SK-N-MC (cell line): ENCODE measurements at regions not wholly inside any gene's neighbourhood (a gene's known extent, or its start where the extent isn't known, plus 50 kb on each side); places are given as distances from the start of the nearest gene placed in this dataset.

Source experiments
- DNase-seq: peaks from one replicate; pipeline ENCODE4 v3.0.0-alpha.2; 2011; ENCODE audit warnings: low read depth, low spot score
- H3K27ac ChIP-seq: fragments of 200-600 bp; sonication (generic); 2 replicates; pipeline ENCODE4 v1.5.1; 2016; ENCODE audit warnings: mixed run types
- H3K36me3 ChIP-seq: fragments of 200-600 bp; sonication (generic); 2 replicates; pipeline ENCODE4 v1.6.1; 2017; ENCODE audit warnings: antibody characterized with exemption, low read length, mixed read lengths; ENCODE audit not compliant: insufficient read depth
- H3K4me3 ChIP-seq: fragments of 200-600 bp; sonication (generic); 2 replicates; pipeline ENCODE4 v1.5.1; 2016
- H3K9ac ChIP-seq: fragments of 200-600 bp; sonication (generic); 2 replicates; pipeline ENCODE4 v1.8.0; 2017; ENCODE audit warnings: mixed run types, mixed read lengths; ENCODE audit not compliant: insufficient read length
- H3K9me3 ChIP-seq: fragments of 200-600 bp; sonication (generic); 2 replicates; pipeline ENCODE4 v1.6.1; 2017; ENCODE audit warnings: low read depth, mild to moderate bottlenecking, antibody characterized with exemption, low read length, moderate library complexity, mixed read lengths
- EZH2 ChIP-seq: fragments of 200-600 bp; sonication (generic); IDR thresholded peaks from one replicate; pipeline ENCODE4 v1.6.1; 2017; ENCODE audit warnings: antibody characterized with exemption
- FOXP2 ChIP-seq: optimal IDR thresholded peaks from 2 replicates; pipeline ENCODE3; 2011; ENCODE audit warnings: mild to moderate bottlenecking, moderate library complexity; ENCODE audit not compliant: insufficient read depth; ENCODE audit errors: extremely low read length, control extremely low read depth
- POLR2AphosphoS5 ChIP-seq: IDR thresholded peaks from 2 replicates; pipeline ENCODE4 v1.6.1; 2012; ENCODE audit warnings: mild to moderate bottlenecking, low read depth, low read length, borderline replicate concordance

DNA sequence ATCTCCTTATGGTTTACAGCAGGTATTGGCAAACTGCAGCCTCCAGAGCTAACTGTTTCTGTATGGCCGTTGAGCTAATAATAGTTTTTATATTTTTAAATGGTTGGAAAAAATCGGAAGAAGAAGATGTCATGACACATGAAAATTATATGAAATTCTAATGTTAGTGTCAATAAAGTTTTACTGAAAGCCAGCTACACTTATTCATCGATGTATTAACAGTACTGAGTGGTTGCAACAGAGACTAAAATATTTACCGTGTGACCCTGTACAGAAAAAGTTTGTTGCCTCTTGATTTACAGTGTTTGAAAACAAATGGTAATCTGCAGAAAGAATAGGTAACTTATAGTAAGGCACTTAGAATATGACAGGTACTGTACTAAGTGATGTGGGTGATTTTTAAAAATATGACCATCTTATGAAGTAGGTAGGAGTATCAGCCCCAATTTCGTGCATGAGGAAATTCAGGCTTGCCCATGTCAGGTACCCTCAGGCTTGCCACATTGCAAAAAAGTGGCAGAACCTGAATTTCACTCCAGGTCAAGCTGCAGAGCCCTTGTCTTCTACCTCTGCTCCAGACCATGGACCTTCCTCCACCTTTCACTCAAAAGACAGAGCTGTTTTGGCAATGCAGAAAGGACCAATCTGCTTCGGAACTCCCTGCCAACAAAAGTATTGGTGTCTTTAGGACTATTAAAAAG is 311.9 kb upstream of the RUNX1 start:
- DNase-seq, result no peak
- no peak for TF ChIP-seq EZH2
- no peak for TF ChIP-seq FOXP2
- no peak for TF ChIP-seq POLR2AphosphoS5
- H3K9ac ChIP-seq, result no peak overlapping the region
- H3K27ac ChIP-seq, result no peak overlapping the region
- H3K36me3 ChIP-seq, result no peaks in the 10 kb centered on the region
- H3K9me3 ChIP-seq, result no peaks in the 10 kb centered on the region
- no peak overlapping the region for H3K4me3 ChIP-seq

DNA sequence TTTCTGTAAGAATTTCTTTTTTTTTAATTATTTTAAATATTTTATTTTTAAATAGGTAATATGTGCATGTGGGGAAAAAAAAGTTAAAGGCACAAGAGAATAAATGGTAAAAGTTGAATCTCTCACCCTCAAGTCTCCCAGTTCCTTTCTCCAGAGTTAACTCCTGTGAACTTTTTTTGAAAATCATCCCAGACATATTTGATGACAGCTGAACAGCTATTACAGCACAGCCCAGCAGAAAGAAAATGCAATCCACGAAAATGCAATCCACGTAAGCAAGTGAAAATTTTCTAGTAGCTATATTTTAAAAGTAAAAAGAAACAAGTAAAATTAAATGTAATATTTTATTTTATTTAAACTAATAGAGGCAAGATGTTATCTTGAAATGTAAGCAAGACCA is 310.0 kb upstream of the RUNX1 start:
- DNase-seq, result no peak
- no peak overlapping the region for H3K4me3 ChIP-seq
- TF ChIP-seq EZH2 (no peak), FOXP2 (no peak), POLR2AphosphoS5 (no peak)

DNA sequence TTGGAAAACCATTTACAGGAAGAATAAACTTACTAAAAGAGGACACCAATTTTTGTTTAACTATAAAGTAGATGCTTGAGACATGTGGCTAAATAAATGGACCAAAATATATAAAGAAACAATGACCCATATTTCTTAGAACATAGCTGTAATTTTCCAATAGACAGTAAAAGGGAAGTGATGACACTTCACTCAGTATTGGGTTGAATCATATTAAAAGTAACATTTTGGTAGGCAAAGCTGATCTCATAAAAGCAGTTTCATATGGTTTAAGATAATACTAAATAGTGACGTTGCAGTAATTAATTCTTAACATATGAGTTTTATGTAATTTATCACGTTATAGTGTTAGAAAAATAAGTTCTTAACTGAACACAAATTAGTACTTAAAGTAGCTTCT is 308.9 kb upstream of the RUNX1 start:
- Histone ChIP-seq H3K9ac (no peak overlapping the region), H3K4me3 (no peak overlapping the region), H3K27ac (no peak overlapping the region), H3K36me3 (no peaks in the 10 kb centered on the region), H3K9me3 (no peaks in the 10 kb centered on the region)
- no peak for TF ChIP-seq EZH2
- TF ChIP-seq FOXP2, result no peak
- TF ChIP-seq POLR2AphosphoS5, result no peak
- DNase-seq, result no peak

More for the DNA sequence above, 310.0 kb upstream of the RUNX1 start:
- Histone ChIP-seq H3K9me3 (no peaks in the 10 kb centered on the region), H3K9ac (no peak overlapping the region), H3K36me3 (no peaks in the 10 kb centered on the region), H3K27ac (no peak overlapping the region)

DNA sequence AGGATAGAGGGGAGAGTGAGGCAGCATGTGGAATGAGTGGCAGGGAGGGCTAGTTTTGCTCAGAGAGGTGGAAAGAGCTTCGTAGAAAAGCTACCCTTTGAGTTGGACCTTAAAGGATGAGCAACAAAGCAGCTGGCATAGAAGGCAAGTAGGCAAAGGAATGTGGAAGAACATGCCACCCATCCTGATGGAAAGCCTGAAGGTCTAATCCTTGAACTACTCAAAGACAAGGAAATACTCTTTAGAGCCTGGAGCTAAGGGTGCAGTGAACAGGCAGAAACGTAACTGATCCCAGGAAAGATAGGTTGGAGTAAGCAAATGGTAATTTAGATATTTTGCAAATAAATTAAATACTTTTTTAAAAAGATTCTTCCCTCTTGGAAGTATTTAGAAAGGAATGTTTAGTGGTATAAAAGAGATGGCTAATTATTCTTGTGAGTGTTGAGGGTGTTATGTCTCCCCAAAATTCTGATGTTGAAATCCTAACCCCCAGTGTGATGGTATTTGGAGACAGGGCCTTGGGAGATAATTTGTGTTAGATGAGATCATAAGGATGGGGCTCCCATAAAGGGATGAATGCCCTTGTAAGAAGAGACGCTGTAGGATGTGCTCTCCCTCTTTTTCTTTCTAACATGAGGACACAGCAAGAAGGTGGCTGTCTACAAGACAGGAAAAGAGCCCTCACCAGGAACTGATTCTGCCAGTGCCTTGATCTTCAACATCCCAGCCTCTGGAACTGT is 308.1 kb upstream of the RUNX1 start:
- Histone ChIP-seq H3K9ac (no peak overlapping the region), H3K27ac (no peak overlapping the region), H3K4me3 (no peak overlapping the region), H3K9me3 (no peaks in the 10 kb centered on the region), H3K36me3 (no peaks in the 10 kb centered on the region)
- no peak for DNase-seq
- TF ChIP-seq POLR2AphosphoS5, result no peak
- no peak for TF ChIP-seq EZH2
- no peak for TF ChIP-seq FOXP2

DNA sequence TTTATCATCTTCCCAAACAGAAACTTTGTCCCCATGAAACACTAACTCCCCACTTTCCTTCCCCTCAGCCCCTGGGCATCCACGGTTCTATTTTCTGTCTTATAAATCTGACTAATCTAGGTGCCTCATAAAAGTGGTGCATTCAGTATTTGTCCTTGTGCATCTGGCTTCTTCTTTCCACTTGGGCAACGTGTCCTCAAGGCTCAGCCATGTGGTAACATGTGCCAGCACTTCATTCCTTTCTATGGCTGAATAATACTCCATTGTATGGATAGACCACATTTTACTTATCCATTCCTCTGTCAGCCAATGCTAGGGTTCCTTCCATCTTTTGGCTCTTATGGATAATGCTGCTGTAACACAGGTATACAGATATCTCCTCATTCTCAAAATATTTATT is 305.0 kb upstream of the RUNX1 start:
- Histone ChIP-seq H3K27ac (no peak overlapping the region), H3K36me3 (no peaks in the 10 kb centered on the region), H3K4me3 (no peak overlapping the region), H3K9ac (no peak overlapping the region), H3K9me3 (no peaks in the 10 kb centered on the region)
- no peak for DNase-seq
- TF ChIP-seq POLR2AphosphoS5 (no peak), FOXP2 (no peak)

DNA sequence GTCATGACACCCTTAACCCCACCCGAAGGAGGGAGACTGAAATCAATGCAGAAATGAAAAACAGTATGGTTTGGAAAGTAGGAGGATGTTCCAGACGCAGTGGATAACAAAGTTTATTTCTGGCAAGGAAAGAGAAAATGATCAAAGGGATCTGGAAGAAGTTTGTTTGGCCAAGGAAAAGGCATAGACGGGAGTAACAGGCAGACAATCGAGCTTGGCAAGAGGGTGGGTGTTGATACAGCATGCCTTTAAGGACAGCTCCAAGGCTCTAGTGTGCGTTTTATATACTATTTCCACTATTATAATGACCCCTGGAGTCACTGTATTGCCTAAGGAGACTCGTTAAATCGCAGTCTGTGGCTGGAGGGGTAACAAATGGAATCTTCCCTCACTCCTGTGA is 303.7 kb upstream of the RUNX1 start:
- no peak overlapping the region for H3K27ac ChIP-seq
- no peaks in the 10 kb centered on the region for H3K9me3 ChIP-seq
- no peak for TF ChIP-seq EZH2
- no peak for TF ChIP-seq POLR2AphosphoS5
- no peak for TF ChIP-seq FOXP2
- H3K36me3 ChIP-seq, result no peaks in the 10 kb centered on the region
- no peak overlapping the region for H3K4me3 ChIP-seq
- no peak for DNase-seq
- H3K9ac ChIP-seq, result no peak overlapping the region

DNA sequence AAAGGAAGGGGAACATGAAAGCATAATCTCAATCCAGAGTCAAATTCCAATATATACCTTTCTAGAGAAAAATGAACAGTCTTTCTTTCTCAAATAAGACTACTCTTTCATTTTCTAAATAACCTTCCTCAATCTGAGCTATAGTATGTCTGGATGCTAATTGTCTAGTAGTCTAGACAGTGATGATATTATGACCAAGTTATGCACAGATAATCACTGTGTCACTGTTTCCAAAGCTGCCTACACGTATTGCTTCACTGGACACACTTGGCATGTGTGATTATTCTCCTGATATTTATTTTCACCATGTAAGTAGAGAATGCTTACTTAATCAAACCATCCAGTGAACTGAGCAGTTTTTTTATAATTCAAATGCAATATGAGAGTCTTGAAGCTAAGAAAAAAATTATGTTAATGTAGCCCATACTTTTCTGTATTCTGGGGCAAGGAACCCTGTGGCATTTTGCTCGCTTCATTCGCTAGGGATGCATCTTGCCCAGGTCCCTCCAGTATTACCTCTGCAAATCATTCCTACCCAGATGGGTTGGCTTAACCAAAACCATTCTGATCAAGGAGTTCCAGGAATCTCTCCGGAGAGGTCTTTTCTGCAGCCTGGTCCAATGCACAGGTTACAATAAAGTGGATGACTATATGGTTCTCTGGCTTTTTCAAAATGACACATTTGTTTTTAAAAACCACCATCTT is 303.1 kb upstream of the RUNX1 start:
- Histone ChIP-seq H3K4me3 (no peak overlapping the region), H3K36me3 (no peaks in the 10 kb centered on the region), H3K9ac (no peak overlapping the region), H3K9me3 (no peaks in the 10 kb centered on the region), H3K27ac (no peak overlapping the region)
- TF ChIP-seq EZH2 (no peak), FOXP2 (no peak), POLR2AphosphoS5 (no peak)
- no peak for DNase-seq

DNA sequence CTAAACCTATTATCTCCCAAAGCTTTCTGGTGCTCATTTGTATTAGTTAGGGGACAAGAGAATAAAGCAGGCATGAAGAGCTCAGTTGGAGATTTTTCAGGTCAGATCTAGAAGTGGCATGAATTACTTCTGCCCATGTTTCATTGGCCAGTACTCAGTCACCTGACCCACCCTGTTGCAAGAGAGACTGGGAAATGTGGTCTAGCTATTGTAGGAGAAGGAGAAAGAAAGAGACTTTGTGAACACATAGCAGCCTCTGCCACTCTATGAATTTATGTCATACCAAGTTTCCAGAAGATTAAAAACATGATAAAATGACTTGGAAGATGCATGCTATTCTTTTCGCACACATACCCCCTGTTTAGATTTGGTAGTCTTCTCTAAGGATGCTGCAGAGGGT is 302.3 kb upstream of the RUNX1 start:
- no peak for TF ChIP-seq EZH2
- no peak for TF ChIP-seq POLR2AphosphoS5
- TF ChIP-seq FOXP2, result no peak
- Histone ChIP-seq H3K27ac (no peak overlapping the region), H3K9ac (no peak overlapping the region), H3K4me3 (no peak overlapping the region), H3K9me3 (no peaks in the 10 kb centered on the region), H3K36me3 (no peaks in the 10 kb centered on the region)
- DNase-seq, result no peak
